HEK293 (cell line): ENCODE measurements at regions not wholly inside any gene's neighbourhood (a gene's known extent, or its start where the extent isn't known, plus 50 kb on each side); places are given as distances from the start of the nearest gene placed in this dataset.

ENCODE experiments used
- CTCF ChIA-PET: fragments of 350-600 bp; formaldehyde crosslinking; extraction: SDS; loops from one replicate; lab custom pipeline; 2021; ENCODE audit warnings: antibody characterized with exemption; lab: Yijun Ruan, JAX
- POLR2A ChIA-PET: fragments of 300-600 bp; formaldehyde crosslinking; extraction: SDS; loops from one replicate; lab custom pipeline; 2020; ENCODE audit warnings: antibody characterized with exemption, inconsistent platforms; lab: Yijun Ruan, JAX
- H3K27ac ChIP-seq: fragments of 200-500 bp; sonication (Bioruptor generic); 2 replicates; pipeline ENCODE4 v1.5.1; 2014; ENCODE audit warnings: low read depth, low read length, control low read depth, inconsistent platforms; ENCODE audit errors: extremely low read depth
- H3K36me3 ChIP-seq, 2 experiments: fragments of 200-500 bp in 1 of 2; sonication (Bioruptor generic) in 1 of 2; 1 replicate in 1 of 2; 2 replicates in 1 of 2; pipeline ENCODE4 v1.5.1; 2014 to 2017; ENCODE audit warnings: inconsistent platforms in 2 of 2, low read length in 2 of 2; ENCODE audit not compliant: control insufficient read depth in 2 of 2, insufficient read depth in 1 of 2
- H3K4me1 ChIP-seq: fragments of 200-500 bp; sonication (Bioruptor generic); 2 replicates; pipeline ENCODE4 v1.5.1; 2014; ENCODE audit warnings: mild to moderate bottlenecking, low read length, inconsistent platforms; ENCODE audit not compliant: control insufficient read depth, insufficient read depth
- H3K4me3 ChIP-seq: 2 replicates; pipeline ENCODE4 v1.5.1; 2011; ENCODE audit warnings: low read depth, mild to moderate bottlenecking, control low read depth, low read length, moderate library complexity
- H3K9me3 ChIP-seq: fragments of 200-500 bp; sonication (Bioruptor generic); 2 replicates; pipeline ENCODE4 v1.5.1; 2014; ENCODE audit warnings: low read depth, low read length, inconsistent platforms; ENCODE audit not compliant: control insufficient read depth, insufficient read depth
- GFI1B ChIP-seq: fragments of 450-650 bp; formaldehyde crosslinking; IDR thresholded peaks from 2 replicates; pipeline ENCODE4 v1.5.1; 2016; ENCODE audit warnings: missing biosample characterization, missing genetic modification characterization
- INSM2 ChIP-seq: fragments of 450-650 bp; formaldehyde crosslinking; IDR thresholded peaks from 2 replicates; pipeline ENCODE4 v1.5.1; 2016; ENCODE audit warnings: missing biosample characterization, missing genetic modification characterization
- PRDM1 ChIP-seq: fragments of 450-650 bp; formaldehyde crosslinking; IDR thresholded peaks from 2 replicates; pipeline ENCODE4; 2016; ENCODE audit warnings: missing biosample characterization, missing genetic modification characterization
- PRDM4 ChIP-seq: fragments of 450-650 bp; formaldehyde crosslinking; IDR thresholded peaks from 2 replicates; pipeline ENCODE4 v1.5.1; 2017; ENCODE audit warnings: missing biosample characterization, missing genetic modification characterization
- SCRT2 ChIP-seq: fragments of 450-650 bp; formaldehyde crosslinking; IDR thresholded peaks from 2 replicates; pipeline ENCODE4 v1.5.1; 2016; ENCODE audit warnings: missing biosample characterization, missing genetic modification characterization
- WT1 ChIP-seq: fragments of 450-650 bp; formaldehyde crosslinking; IDR thresholded peaks from 2 replicates; pipeline ENCODE4 v1.5.1; 2016; ENCODE audit warnings: missing biosample characterization, missing genetic modification characterization
- ZBTB1 ChIP-seq: fragments of 450-650 bp; formaldehyde crosslinking; IDR thresholded peaks from 2 replicates; pipeline ENCODE4 v1.5.1; 2016; ENCODE audit warnings: missing biosample characterization, missing genetic modification characterization
- ZFP41 ChIP-seq: fragments of 450-650 bp; formaldehyde crosslinking; IDR thresholded peaks from 2 replicates; pipeline ENCODE4 v1.5.1; 2016; ENCODE audit warnings: missing biosample characterization, missing genetic modification characterization, borderline replicate concordance
- ZNF174 ChIP-seq: fragments of 450-650 bp; formaldehyde crosslinking; IDR thresholded peaks from 2 replicates; pipeline ENCODE4 v1.5.0; 2017; ENCODE audit warnings: missing biosample characterization, mild to moderate bottlenecking, missing genetic modification characterization
- ZNF175 ChIP-seq: fragments of 450-650 bp; formaldehyde crosslinking; IDR thresholded peaks from 2 replicates; pipeline ENCODE4 v1.5.1; 2016; ENCODE audit warnings: missing biosample characterization, missing genetic modification characterization
- ZNF184 ChIP-seq: fragments of 450-650 bp; IDR thresholded peaks from 2 replicates; pipeline ENCODE4 v1.5.1; 2018; ENCODE audit warnings: missing biosample characterization, mild to moderate bottlenecking, missing genetic modification characterization
- ZNF324 ChIP-seq: fragments of 450-650 bp; formaldehyde crosslinking; IDR thresholded peaks from 2 replicates; pipeline ENCODE4 v1.5.1; 2016; ENCODE audit warnings: missing biosample characterization, missing genetic modification characterization
- ZNF335 ChIP-seq: fragments of 450-650 bp; formaldehyde crosslinking; conservative IDR thresholded peaks from 2 replicates; pipeline ENCODE4 v1.5.1; 2016; ENCODE audit warnings: missing biosample characterization, missing genetic modification characterization
- ZNF426 ChIP-seq: fragments of 450-650 bp; formaldehyde crosslinking; IDR thresholded peaks from 2 replicates; pipeline ENCODE4 v1.5.1; 2017; ENCODE audit warnings: missing biosample characterization, missing genetic modification characterization, mild to moderate bottlenecking, inconsistent platforms, moderate library complexity
- ZNF521 ChIP-seq: fragments of 450-650 bp; formaldehyde crosslinking; IDR thresholded peaks from 2 replicates; pipeline ENCODE4 v1.5.1; 2017; ENCODE audit warnings: missing biosample characterization, mild to moderate bottlenecking, missing genetic modification characterization
- ZNF580 ChIP-seq: fragments of 450-650 bp; formaldehyde crosslinking; IDR thresholded peaks from 2 replicates; pipeline ENCODE4 v1.5.1; 2016; ENCODE audit warnings: missing biosample characterization, missing genetic modification characterization
- ZNF747 ChIP-seq: fragments of 450-650 bp; formaldehyde crosslinking; IDR thresholded peaks from 2 replicates; pipeline ENCODE4 v1.5.1; 2016; ENCODE audit warnings: missing biosample characterization, missing genetic modification characterization
- ZSCAN30 ChIP-seq: fragments of 450-650 bp; IDR thresholded peaks from 2 replicates; pipeline ENCODE4 v1.5.1; 2018; ENCODE audit warnings: missing biosample characterization, mild to moderate bottlenecking, missing genetic modification characterization, moderate library complexity
- TF ChIP-seq, protein P1 (sequence below): fragments of 450-650 bp; formaldehyde crosslinking; IDR thresholded peaks from 2 replicates; pipeline ENCODE4 v1.5.1; 2016; ENCODE audit warnings: missing biosample characterization, missing genetic modification characterization

- TF ChIP-seq PRDM4 (tag by site-specific recombination) (no peak), SCRT2 (tag by site-specific recombination) (no peak), GFI1B (tag by site-specific recombination) (no peak), ZSCAN30 (no peak), WT1 (tag by site-specific recombination) (no peak)
- TF ChIP-seq, protein P1, sequence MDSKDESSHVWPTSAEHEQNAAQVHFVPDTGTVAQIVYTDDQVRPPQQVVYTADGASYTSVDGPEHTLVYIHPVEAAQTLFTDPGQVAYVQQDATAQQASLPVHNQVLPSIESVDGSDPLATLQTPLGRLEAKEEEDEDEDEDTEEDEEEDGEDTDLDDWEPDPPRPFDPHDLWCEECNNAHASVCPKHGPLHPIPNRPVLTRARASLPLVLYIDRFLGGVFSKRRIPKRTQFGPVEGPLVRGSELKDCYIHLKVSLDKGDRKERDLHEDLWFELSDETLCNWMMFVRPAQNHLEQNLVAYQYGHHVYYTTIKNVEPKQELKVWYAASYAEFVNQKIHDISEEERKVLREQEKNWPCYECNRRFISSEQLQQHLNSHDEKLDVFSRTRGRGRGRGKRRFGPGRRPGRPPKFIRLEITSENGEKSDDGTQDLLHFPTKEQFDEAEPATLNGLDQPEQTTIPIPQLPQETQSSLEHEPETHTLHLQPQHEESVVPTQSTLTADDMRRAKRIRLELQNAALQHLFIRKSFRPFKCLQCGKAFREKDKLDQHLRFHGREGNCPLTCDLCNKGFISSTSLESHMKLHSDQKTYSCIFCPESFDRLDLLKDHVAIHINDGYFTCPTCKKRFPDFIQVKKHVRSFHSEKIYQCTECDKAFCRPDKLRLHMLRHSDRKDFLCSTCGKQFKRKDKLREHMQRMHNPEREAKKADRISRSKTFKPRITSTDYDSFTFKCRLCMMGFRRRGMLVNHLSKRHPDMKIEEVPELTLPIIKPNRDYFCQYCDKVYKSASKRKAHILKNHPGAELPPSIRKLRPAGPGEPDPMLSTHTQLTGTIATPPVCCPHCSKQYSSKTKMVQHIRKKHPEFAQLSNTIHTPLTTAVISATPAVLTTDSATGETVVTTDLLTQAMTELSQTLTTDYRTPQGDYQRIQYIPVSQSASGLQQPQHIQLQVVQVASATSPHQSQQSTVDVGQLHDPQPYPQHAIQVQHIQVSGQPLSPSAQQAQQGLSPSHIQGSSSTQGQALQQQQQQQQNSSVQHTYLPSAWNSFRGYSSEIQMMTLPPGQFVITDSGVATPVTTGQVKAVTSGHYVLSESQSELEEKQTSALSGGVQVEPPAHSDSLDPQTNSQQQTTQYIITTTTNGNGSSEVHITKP (tag by site-specific recombination): no peak
Observed at GRCh38 chr12:17470460-17470859, 619.5 kb downstream of the RERGL start (continued).

GRCh38 chr12:17459214-17459613 lies 630.8 kb downstream of the RERGL start:
- Histone ChIP-seq H3K27ac (no peak overlapping the region), H3K36me3 (no peaks in the 10 kb centered on the region), H3K4me1 (no peaks in the 10 kb centered on the region), H3K9me3 (no peaks in the 10 kb centered on the region), H3K4me3 (no peak overlapping the region)
- CTCF ChIA-PET: no interaction called here
- TF ChIP-seq ZNF324 (tag by site-specific recombination): no peak
- no peak for TF ChIP-seq PRDM1 (tag by site-specific recombination)
- TF ChIP-seq ZNF580 (tag by site-specific recombination): no peak
- TF ChIP-seq ZNF175 (tag by site-specific recombination): no peak
- no peak for TF ChIP-seq ZNF174 (tag by site-specific recombination)
- TF ChIP-seq ZNF747 (tag by site-specific recombination): no peak
- TF ChIP-seq ZBTB1: no peak
- no peak for TF ChIP-seq GFI1B (tag by site-specific recombination)
- TF ChIP-seq ZSCAN30: no peak
- TF ChIP-seq ZNF521 (tag by site-specific recombination): no peak
- TF ChIP-seq ZNF426 (tag by site-specific recombination): no peak
- no peak for TF ChIP-seq ZNF184 (tag by site-specific recombination)
- TF ChIP-seq PRDM4 (tag by site-specific recombination): no peak
- TF ChIP-seq ZNF335 (tag by site-specific recombination): no peak
- TF ChIP-seq INSM2 (tag by site-specific recombination): no peak
- TF ChIP-seq ZFP41 (tag by site-specific recombination): no peak
- POLR2A ChIA-PET: no interaction called here
